ENCODE measurements at regions not wholly inside any gene's neighbourhood (a gene's known extent, or its start where the extent isn't known, plus 50 kb on each side); places are given as distances from the start of the nearest gene placed in this dataset.

GRCh38 chr14:106538201-106538600, 1011.8 kb downstream of the TMEM121 start:
- CTCF ChIA-PET (ENCODE audit: partially characterized antibody), result interaction anchor here (1.7 kb wide), 1 partner anchor 80 kb away, joined by 4 read pairs; no protein-coding TSS in a partner anchor

More at GRCh38 chr14:106538201-106538600, 1011.8 kb downstream of the TMEM121 start:
- Histone ChIP-seq H4K5ac (ENCODE audit: insufficient read length, low read depth, low read length) (no peak overlapping the region), H3K79me1 (ENCODE audit: low read depth, low read length) (no peaks in the 10 kb centered on the region), H3K4me3 (ENCODE audit: extremely low read depth in 1 of 4, insufficient read depth in 2 of 4, low read depth in 3 of 4, low read length in 4 of 4) (no peak overlapping the region), H2BK20ac (ENCODE audit: low read length) (no peak overlapping the region), H3K18ac (ENCODE audit: extremely low read depth, low read length) (no peak overlapping the region), H3K14ac (ENCODE audit: insufficient read length) (no peak overlapping the region), H2AFZ (ENCODE audit: low read length) (no peak overlapping the region), H2BK12ac (ENCODE audit: low read depth, low read length) (no peak overlapping the region), H2BK5ac (ENCODE audit: low read depth, low read length) (no peak overlapping the region), H3K79me2 (ENCODE audit: control insufficient read depth in 1 of 2, insufficient read depth in 2 of 2, low read length in 2 of 2) (no peaks in the 10 kb centered on the region), H4K8ac (ENCODE audit: extremely low read depth, insufficient read depth, low read length) (no peak overlapping the region; the same call in 1 of the 2 replicates), H3K23ac (ENCODE audit: insufficient read length) (no peak overlapping the region), H3K23me2 (ENCODE audit: low read depth, low read length) (no peaks in the 10 kb centered on the region), H3K4me2 (ENCODE audit: insufficient read depth in 1 of 2, low read depth in 2 of 2, low read length in 2 of 2) (no peak overlapping the region), H4K20me1 (replicated peaks in 1 of 2; ENCODE audit: control insufficient read depth in 1 of 2, insufficient read depth in 2 of 2, low read length in 2 of 2) (no peaks in the 10 kb centered on the region), H3K56ac (replicated peaks; ENCODE audit: insufficient read length, low read depth, low read length) (no peak overlapping the region), H2BK120ac (replicated peaks; ENCODE audit: low read depth, low read length) (no peak overlapping the region), H2AK5ac (ENCODE audit: low read depth, low read length) (no peak overlapping the region), H3K36me3 (ENCODE audit: control insufficient read depth in 2 of 4, insufficient read depth in 4 of 4, low read length in 3 of 4) (no peaks in the 10 kb centered on the region), H3K4ac (replicated peaks; ENCODE audit: insufficient read length, low read depth, low read length) (no peak overlapping the region), H3K27me3 (replicated peaks in 1 of 4; ENCODE audit: control insufficient read depth in 3 of 4, extremely low read depth in 1 of 4, insufficient read depth in 3 of 4, low read length in 3 of 4) (no peaks in the 10 kb centered on the region), H3K9me3 (ENCODE audit: insufficient read depth in 2 of 2, low read depth in 1 of 2, low read length in 1 of 2) (peaks cover 50 to 72% of the 10 kb centered on the region in 2 experiments), H3K9ac (replicated peaks in 1 of 4; ENCODE audit: extremely low read depth in 1 of 4, low read depth in 3 of 4, low read length in 3 of 4) (no peak overlapping the region), H3K27ac (ENCODE audit: low read depth, low read length) (no peak overlapping the region), H2BK15ac (ENCODE audit: low read length) (no peak overlapping the region), H4K91ac (replicated peaks; ENCODE audit: insufficient read length, low read length) (no peak overlapping the region), H3K4me1 (replicated peaks in 1 of 4; ENCODE audit: control insufficient read depth in 3 of 4, insufficient read depth in 4 of 4, low read length in 3 of 4) (no peaks in the 10 kb centered on the region)
- WGBS, 2 experiments (ENCODE audit: extremely low coverage in 1 of 2, insufficient coverage in 1 of 2, insufficient read length in 1 of 2, insufficient replicate concordance in 2 of 2, low coverage in 1 of 2, low lambda C conversion rate in 2 of 2, missing lambda C conversion rate in 1 of 2), result 100% methylated on average over 2 of the region's 2 CpGs; no CpG with 5 or more reads in 1 of the 2 experiments
- TF ChIP-seq GABPA (IDR thresholded peaks at IDR 0.05; ENCODE audit: borderline replicate concordance, insufficient read depth, low read length) (no peak), HDAC6 (IDR thresholded peaks at IDR 0.05; ENCODE audit: low read depth, low read length) (no peak), SIX5 (IDR thresholded peaks at IDR 0.05; ENCODE audit: low read depth, low read length) (no peak), RXRA (IDR thresholded peaks at IDR 0.05; ENCODE audit: insufficient read depth, low read depth, low read length) (no peak), CREB1 (IDR thresholded peaks at IDR 0.05) (no peak), ZNF274 (IDR thresholded peaks at IDR 0.05; ENCODE audit: borderline replicate concordance, extremely low read depth, low read length) (no peak), CHD1 (IDR thresholded peaks at IDR 0.05; ENCODE audit: low read depth, low read length) (no peak), SUZ12 (IDR thresholded peaks at IDR 0.05; ENCODE audit: low read length) (no peak), GTF2F1 (IDR thresholded peaks at IDR 0.05; ENCODE audit: borderline replicate concordance, low read depth, low read length) (no peak), SP2 (IDR thresholded peaks at IDR 0.05; ENCODE audit: low read length) (no peak), BCL11A (IDR thresholded peaks at IDR 0.05; ENCODE audit: low read depth in 2 of 2, low read length in 2 of 2) (no peak)
- POLR2A ChIA-PET (ENCODE audit: partially characterized antibody), result no interaction called here
- DNase-seq (ENCODE audit: low read depth in 1 of 2, low spot score in 2 of 2), result no peak
- FAIRE-seq, result no peak

Data from H1 (cell line).